ENCODE measurements at regions not wholly inside any gene's neighbourhood (a gene's known extent, or its start where the extent isn't known, plus 50 kb on each side); places are given as distances from the start of the nearest gene placed in this dataset.

DNA sequence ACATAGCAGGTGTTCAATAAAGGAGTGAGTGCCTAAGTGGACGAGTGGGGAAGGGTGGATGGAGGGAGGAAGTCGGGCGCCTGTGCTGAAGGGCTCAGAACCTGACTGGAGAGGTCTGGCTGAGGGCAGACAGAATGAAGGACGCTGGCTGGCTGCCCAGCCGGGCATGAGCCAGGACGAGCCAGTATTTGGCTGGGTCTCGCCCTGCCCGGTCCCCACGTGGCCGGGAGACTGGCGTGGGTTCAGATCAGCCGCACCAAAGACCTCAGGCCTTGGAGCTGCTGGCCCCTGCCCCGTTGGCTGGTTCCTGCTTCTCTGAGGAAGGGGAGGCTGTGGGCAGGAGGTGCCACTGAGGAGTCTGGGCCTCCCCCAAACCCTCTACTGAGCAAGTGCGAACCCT, 79.8 kb downstream of the ENGASE start:
- TF ChIP-seq, protein P1, sequence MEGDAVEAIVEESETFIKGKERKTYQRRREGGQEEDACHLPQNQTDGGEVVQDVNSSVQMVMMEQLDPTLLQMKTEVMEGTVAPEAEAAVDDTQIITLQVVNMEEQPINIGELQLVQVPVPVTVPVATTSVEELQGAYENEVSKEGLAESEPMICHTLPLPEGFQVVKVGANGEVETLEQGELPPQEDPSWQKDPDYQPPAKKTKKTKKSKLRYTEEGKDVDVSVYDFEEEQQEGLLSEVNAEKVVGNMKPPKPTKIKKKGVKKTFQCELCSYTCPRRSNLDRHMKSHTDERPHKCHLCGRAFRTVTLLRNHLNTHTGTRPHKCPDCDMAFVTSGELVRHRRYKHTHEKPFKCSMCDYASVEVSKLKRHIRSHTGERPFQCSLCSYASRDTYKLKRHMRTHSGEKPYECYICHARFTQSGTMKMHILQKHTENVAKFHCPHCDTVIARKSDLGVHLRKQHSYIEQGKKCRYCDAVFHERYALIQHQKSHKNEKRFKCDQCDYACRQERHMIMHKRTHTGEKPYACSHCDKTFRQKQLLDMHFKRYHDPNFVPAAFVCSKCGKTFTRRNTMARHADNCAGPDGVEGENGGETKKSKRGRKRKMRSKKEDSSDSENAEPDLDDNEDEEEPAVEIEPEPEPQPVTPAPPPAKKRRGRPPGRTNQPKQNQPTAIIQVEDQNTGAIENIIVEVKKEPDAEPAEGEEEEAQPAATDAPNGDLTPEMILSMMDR (IDR thresholded peaks at IDR 0.05), result no peak
- TF ChIP-seq EP300 (IDR thresholded peaks at IDR 0.05), result no peak
- no peak for TF ChIP-seq POLR2A (IDR thresholded peaks at IDR 0.05)

Measured in tibial nerve (tissue), 4 donors.